Endothelial cell of umbilical vein (primary cell): ENCODE measurements at regions not wholly inside any gene's neighbourhood (a gene's known extent, or its start where the extent isn't known, plus 50 kb on each side); places are given as distances from the start of the nearest gene placed in this dataset.

ENCODE experiments used
- BruUV-seq: library from RNA; stranded (reverse); fragments of 400-500 nt; replicated peaks from 2 replicates; lab custom pipeline; 2021; lab: Mats Ljungman, UMichigan
- CTCF ChIA-PET: fragments of 300-600, 350-600 bp; sonication (Branson Sonifier 250); formaldehyde crosslinking; loops from one replicate; lab custom pipeline; 2021; ENCODE audit warnings: antibody characterized with exemption, inconsistent platforms; lab: Charles Lee
- POLR2A ChIA-PET: fragments of 300-600, 350-600 bp; sonication (Branson Sonifier 250); formaldehyde crosslinking; loops from one replicate; lab custom pipeline; 2021; ENCODE audit warnings: antibody characterized with exemption, inconsistent platforms; lab: Charles Lee
- DNase-seq: peaks from one replicate; pipeline ENCODE4 v3.0.0-alpha.2; 2011; ENCODE audit warnings: low read depth, low spot score
- FAIRE-seq: peaks from 2 replicates; lab custom pipeline; 2011; peaks lifted over from hg19 to GRCh38; lab: Jason Lieb, UNC
- H2AFZ ChIP-seq: 2 replicates; pipeline ENCODE4 v1.6.0; 2012; ENCODE audit warnings: low read depth, low read length, control low read depth, inconsistent platforms
- H3K27ac ChIP-seq: 2 replicates; pipeline ENCODE4 v1.5.1; 2011; ENCODE audit warnings: low read depth, mild to moderate bottlenecking, control low read depth, low read length, moderate library complexity; ENCODE audit not compliant: insufficient read depth
- H3K27me3 ChIP-seq, 2 experiments: 2 replicates each; pipeline versions ENCODE4 v1.6.0 to v1.6.1; 2011; ENCODE audit warnings: low read length in 2 of 2, mixed read lengths in 1 of 2; ENCODE audit not compliant: control insufficient read depth in 2 of 2, insufficient read depth in 2 of 2
- H3K36me3 ChIP-seq, 2 experiments: 2 replicates in 1 of 2; 3 replicates in 1 of 2; pipeline ENCODE4 v1.5.1; 2011; ENCODE audit warnings: low read length in 2 of 2, mild to moderate bottlenecking in 1 of 2, moderate library complexity in 1 of 2; ENCODE audit not compliant: control insufficient read depth in 2 of 2, insufficient read depth in 2 of 2; ENCODE audit errors: extremely low read depth in 1 of 2
- H3K4me1 ChIP-seq: 3 replicates; pipeline ENCODE4 v1.5.1; 2011; ENCODE audit warnings: mild to moderate bottlenecking, low read length; ENCODE audit not compliant: control insufficient read depth, insufficient read depth; ENCODE audit errors: extremely low read depth
- H3K4me2 ChIP-seq: 2 replicates; pipeline ENCODE4 v1.6.1; 2011; ENCODE audit warnings: low read length, control low read depth, mixed read lengths; ENCODE audit not compliant: insufficient read depth
- H3K4me3 ChIP-seq, 3 experiments: fragments of 200-600 bp in 1 of 3; sonication (generic), shearing (Covaris generic) in 1 of 3; replicated peaks in 1 of 3; 2 replicates each; pipeline ENCODE4 v1.5.1; 2011 to 2016; ENCODE audit warnings: control low read depth in 3 of 3, low read length in 3 of 3, mild to moderate bottlenecking in 2 of 3, inconsistent platforms in 1 of 3, low read depth in 1 of 3, moderate library complexity in 1 of 3; ENCODE audit not compliant: insufficient read depth in 1 of 3
- H3K79me2 ChIP-seq: 2 replicates; pipeline ENCODE4 v1.6.0; 2012; ENCODE audit warnings: low read length, inconsistent platforms; ENCODE audit not compliant: control insufficient read depth, insufficient read depth
- H3K9ac ChIP-seq: replicated peaks from 2 replicates; pipeline ENCODE3; 2011; ENCODE audit warnings: low read length, control low read depth; ENCODE audit not compliant: insufficient read depth; ENCODE audit errors: extremely low read depth
- H3K9me1 ChIP-seq: replicated peaks from 3 replicates; pipeline ENCODE4 v1.6.0; 2011; ENCODE audit warnings: mild to moderate bottlenecking, low read length; ENCODE audit not compliant: control insufficient read depth, insufficient read depth; ENCODE audit errors: extremely low read depth
- H3K9me3 ChIP-seq: replicated peaks from 2 replicates; pipeline ENCODE4 v1.5.1; 2012; ENCODE audit warnings: low read length, inconsistent platforms; ENCODE audit not compliant: control insufficient read depth, insufficient read depth
- H4K20me1 ChIP-seq: replicated peaks from 2 replicates; pipeline ENCODE3; 2011; ENCODE audit warnings: mild to moderate bottlenecking, low read length; ENCODE audit not compliant: control insufficient read depth, insufficient read depth; ENCODE audit errors: extremely low read depth
- CTCF ChIP-seq, 2 donors: IDR thresholded peaks; 1 replicate in 1 of 2; 2 replicates in 1 of 2; pipeline ENCODE4 v1.5.1; 2011; ENCODE audit warnings: low read length in 2 of 2, mild to moderate bottlenecking in 2 of 2, moderate library complexity in 2 of 2, control low read depth in 1 of 2, inconsistent platforms in 1 of 2, low read depth in 1 of 2; ENCODE audit not compliant: insufficient read depth in 1 of 2; ENCODE audit errors: extremely low read depth in 1 of 2
- EZH2 ChIP-seq: IDR thresholded peaks from 2 replicates; pipeline ENCODE4 v1.6.1; 2012; ENCODE audit warnings: borderline replicate concordance, low read depth, mild to moderate bottlenecking, moderate library complexity, low read length, inconsistent platforms; ENCODE audit not compliant: severe bottlenecking
- FOS ChIP-seq: IDR thresholded peaks from 2 replicates; pipeline ENCODE4 v1.6.1; 2011; ENCODE audit warnings: mild to moderate bottlenecking, low read length, moderate library complexity, borderline replicate concordance; ENCODE audit not compliant: insufficient read depth
- GATA2 ChIP-seq: IDR thresholded peaks from 2 replicates; pipeline ENCODE4 v1.7.0; 2011; ENCODE audit warnings: low read depth, mild to moderate bottlenecking, moderate library complexity, mixed read lengths, low read length; ENCODE audit not compliant: insufficient read length, insufficient read depth
- JUN ChIP-seq: IDR thresholded peaks from 2 replicates; pipeline ENCODE4 v1.6.1; 2011; ENCODE audit warnings: borderline replicate concordance, low read depth; ENCODE audit not compliant: insufficient read length, insufficient read depth
- MAX ChIP-seq: IDR thresholded peaks from 2 replicates; pipeline ENCODE4 v1.6.1; 2011; ENCODE audit not compliant: insufficient read depth, insufficient read length
- MYC ChIP-seq: IDR thresholded peaks from one replicate; pipeline ENCODE4 v1.6.1; 2011; ENCODE audit warnings: mild to moderate bottlenecking, low read depth, low read length
- POLR2A ChIP-seq: IDR thresholded peaks from 2 replicates; pipeline ENCODE4 v1.6.1; 2012; ENCODE audit warnings: low read depth, mild to moderate bottlenecking, control low read depth, low read length
- POLR2AphosphoS5 ChIP-seq: IDR thresholded peaks from 2 replicates; pipeline ENCODE4 v1.6.1; 2012; ENCODE audit warnings: low read depth, mild to moderate bottlenecking, control low read depth, low read length, moderate library complexity; ENCODE audit not compliant: insufficient read depth
- dilution Hi-C: fragments of 300-500 bp; cut with MboI; formaldehyde crosslinking; loops from one replicate; pipeline ENCODE4 v1.15.0; 2019; ENCODE audit warnings: low sequenced_read_pairs; ENCODE audit not compliant: extremely low pct_ligation_motif_present
- intact Hi-C: fragments of 100-400 bp; cut with micrococcal nuclease; formaldehyde crosslinking; loops from one replicate; pipeline ENCODE4 v1.10.0; 2022

- Histone ChIP-seq H3K9ac (peak overlapping the region; percentile 79), H3K9me1 (no peaks in the 10 kb centered on the region), H4K20me1 (no peaks in the 10 kb centered on the region), H3K79me2 (no peaks in the 10 kb centered on the region), H3K9me3 (no peaks in the 10 kb centered on the region), H3K4me3 (no peak overlapping the region), H3K27me3 (no peaks in the 10 kb centered on the region), H3K36me3 (no peaks in the 10 kb centered on the region), H3K4me1 (peaks cover 37% of the 10 kb centered on the region), H2AFZ (peak overlapping the region; percentile 3), H3K4me2 (peak overlapping the region; percentile 94), H3K27ac (peak overlapping the region; percentile 100)
- intact Hi-C loops, result no loop called here
- peak; percentile 52 for DNase-seq
- dilution Hi-C loops, result no loop called here
- BruUV-seq, result no TSS peak
- TF ChIP-seq POLR2A, result no peak
- TF ChIP-seq JUN, result peak; percentile 18
- TF ChIP-seq EZH2, result no peak
- TF ChIP-seq CTCF (IDR thresholded peaks at IDR 0.05; ENCODE audit: extremely low read depth in 1 of 2, insufficient read depth in 1 of 2, low read depth in 1 of 2, low read length in 2 of 2), result no peak
- no peak for TF ChIP-seq MYC
- no peak for TF ChIP-seq MAX
- peak; percentile 23 for TF ChIP-seq GATA2
- TF ChIP-seq FOS, result no peak
- TF ChIP-seq POLR2AphosphoS5, result no peak
- ChIA-PET POLR2A (no interaction called here), CTCF (no interaction called here)
- FAIRE-seq, result no peak
Observed at GRCh38 chr5:96538808-96539250, 105.8 kb upstream of the PCSK1 start.
